Neuronal stem cell (in vitro differentiated cells): ENCODE measurements at regions not wholly inside any gene's neighbourhood (a gene's known extent, or its start where the extent isn't known, plus 50 kb on each side); places are given as distances from the start of the nearest gene placed in this dataset.

Experiments used
- DNase-seq: peaks from one replicate; pipeline ENCODE4 v3.0.0-alpha.2; 2013; ENCODE audit warnings: low spot score
- H2AFZ ChIP-seq: one replicate; pipeline ENCODE4 v1.6.1; 2013; ENCODE audit warnings: mild to moderate bottlenecking, low read length, inconsistent platforms
- H2AK5ac ChIP-seq: 2 replicates; pipeline ENCODE4 v1.6.1; 2013; ENCODE audit warnings: low read depth, mild to moderate bottlenecking, inconsistent platforms, low read length, moderate library complexity, mixed read lengths
- H2BK120ac ChIP-seq: 2 replicates; pipeline ENCODE4 v1.6.1; 2013; ENCODE audit warnings: low read depth, mild to moderate bottlenecking, inconsistent platforms, low read length, moderate library complexity, mixed read lengths
- H2BK12ac ChIP-seq: one replicate; pipeline ENCODE4 v1.6.1; 2013; ENCODE audit warnings: low read length, inconsistent platforms
- H2BK15ac ChIP-seq: 2 replicates; pipeline ENCODE4 v1.6.1; 2013; ENCODE audit warnings: mild to moderate bottlenecking, low read length, inconsistent platforms, mixed read lengths
- H2BK5ac ChIP-seq: one replicate; pipeline ENCODE4 v1.6.1; 2013; ENCODE audit warnings: inconsistent platforms, mild to moderate bottlenecking, low read length, moderate library complexity
- H3K14ac ChIP-seq: one replicate; pipeline ENCODE4 v1.6.1; 2013; ENCODE audit warnings: low read length, inconsistent platforms
- H3K18ac ChIP-seq: 2 replicates; pipeline ENCODE4 v1.6.1; 2013; ENCODE audit warnings: low read length, inconsistent platforms
- H3K23ac ChIP-seq: 2 replicates; pipeline ENCODE4 v1.6.1; 2013; ENCODE audit warnings: low read depth, mild to moderate bottlenecking, mixed read lengths, low read length, inconsistent platforms; ENCODE audit not compliant: poor library complexity
- H3K27ac ChIP-seq: replicated peaks from 3 replicates; pipeline ENCODE4 v1.5.1; 2013; ENCODE audit warnings: low read length, inconsistent platforms
- H3K27me3 ChIP-seq, 3 experiments: 2 replicates each; pipeline ENCODE4 v1.6.1; 2013; ENCODE audit warnings: low read length in 3 of 3, mild to moderate bottlenecking in 2 of 3, inconsistent platforms in 1 of 3, low read depth in 1 of 3, mixed read lengths in 1 of 3, moderate library complexity in 1 of 3; ENCODE audit not compliant: control insufficient read depth in 3 of 3, insufficient read depth in 3 of 3
- H3K36me3 ChIP-seq, 2 donors: replicated peaks in 1 of 2; 2 replicates each; pipeline ENCODE4 v1.6.1; 2013; ENCODE audit warnings: low read length in 2 of 2; ENCODE audit not compliant: control insufficient read depth in 2 of 2, insufficient read depth in 2 of 2
- H3K4ac ChIP-seq: 2 replicates; pipeline ENCODE4 v1.6.1; 2013; ENCODE audit warnings: inconsistent platforms, mild to moderate bottlenecking, low read length, moderate library complexity
- H3K4me1 ChIP-seq, 2 donors: 1 replicate in 1 of 2; 2 replicates in 1 of 2; pipeline ENCODE4 v1.6.1; 2013; ENCODE audit warnings: low read length in 2 of 2, low read depth in 1 of 2; ENCODE audit not compliant: control insufficient read depth in 2 of 2, insufficient read depth in 1 of 2
- H3K4me2 ChIP-seq: one replicate; pipeline ENCODE4 v1.6.1; 2013; ENCODE audit warnings: mild to moderate bottlenecking, low read length, inconsistent platforms; ENCODE audit not compliant: insufficient read depth, poor library complexity, severe bottlenecking
- H3K4me3 ChIP-seq, 2 donors: 2 replicates each; pipeline ENCODE4 v1.5.1; 2013; ENCODE audit warnings: low read length in 2 of 2, mild to moderate bottlenecking in 2 of 2, inconsistent platforms in 1 of 2, moderate library complexity in 1 of 2
- H3K79me1 ChIP-seq: one replicate; pipeline ENCODE4 v1.6.1; 2013; ENCODE audit warnings: low read depth, mild to moderate bottlenecking, inconsistent platforms, low read length, moderate library complexity
- H3K9ac ChIP-seq: one replicate; pipeline ENCODE4 v1.6.1; 2013; ENCODE audit warnings: mild to moderate bottlenecking, low read depth, low read length, inconsistent platforms; ENCODE audit not compliant: poor library complexity
- H3K9me3 ChIP-seq, 2 donors: replicated peaks in 1 of 2; 2 replicates each; pipeline versions ENCODE3 to v1.6.1; 2013; ENCODE audit warnings: low read length in 2 of 2, mild to moderate bottlenecking in 2 of 2, inconsistent platforms in 1 of 2, low read depth in 1 of 2, mixed read lengths in 1 of 2, moderate library complexity in 1 of 2; ENCODE audit not compliant: control insufficient read depth in 2 of 2, insufficient read depth in 1 of 2
- H4K8ac ChIP-seq: one replicate; pipeline ENCODE4 v1.6.1; 2013; ENCODE audit warnings: low read depth, mild to moderate bottlenecking, inconsistent platforms, low read length, moderate library complexity
- H4K91ac ChIP-seq: one replicate; pipeline ENCODE4 v1.6.1; 2013; ENCODE audit warnings: low read length, low read depth, mild to moderate bottlenecking, inconsistent platforms; ENCODE audit not compliant: poor library complexity
- WGBS, 2 donors: extraction: QIAGEN DNeasy Blood & Tissue Kit; methylation state at CpG; one replicate each; pipeline ENCODE4 v1.1.7; 2013; ENCODE audit warnings: missing lambda C conversion rate in 2 of 2, mixed read lengths in 1 of 2; ENCODE audit not compliant: insufficient read length in 2 of 2, insufficient replicate concordance in 1 of 2; ENCODE audit errors: extremely low coverage in 2 of 2; 5-methylcytosine and 5-hydroxymethylcytosine counted together

DNA sequence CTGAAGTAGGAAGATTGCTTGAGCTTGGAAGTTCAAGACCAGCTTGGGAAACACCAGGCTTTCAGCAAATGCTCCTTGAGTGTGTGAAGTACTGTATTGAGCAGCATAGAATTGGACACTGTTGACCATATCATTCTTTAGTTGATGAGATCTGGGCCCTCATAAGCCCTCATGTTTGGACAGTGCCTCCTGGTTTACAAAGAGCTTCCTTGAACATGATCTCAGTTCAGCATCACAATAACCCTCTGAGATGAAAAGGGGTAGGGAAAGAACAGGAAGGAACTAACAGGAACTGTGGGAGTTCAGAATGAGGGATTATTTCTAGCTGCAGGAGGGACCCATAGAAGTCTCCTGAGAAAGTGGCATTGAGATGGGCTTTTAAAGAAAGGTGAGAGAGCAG is 153.2 kb downstream of the C12orf75 start:
- no peak overlapping the region for H3K4me3 ChIP-seq
- H3K79me1 ChIP-seq = no peaks in the 10 kb centered on the region
- no peak overlapping the region for H3K4me2 ChIP-seq
- H3K18ac ChIP-seq = no peak overlapping the region
- H3K23ac ChIP-seq = no peak overlapping the region
- no peak overlapping the region for H3K27ac ChIP-seq
- no peak overlapping the region for H4K91ac ChIP-seq
- no peak overlapping the region for H2AK5ac ChIP-seq
- peaks cover 0 to 1% of the 10 kb centered on the region in 2 donors for H3K9me3 ChIP-seq
- no peak overlapping the region for H2BK15ac ChIP-seq
- H2BK12ac ChIP-seq = no peak overlapping the region
- no peak overlapping the region for H2BK5ac ChIP-seq
- no peak overlapping the region for H2AFZ ChIP-seq
- no peak overlapping the region for H3K14ac ChIP-seq
- no peak for DNase-seq
- H2BK120ac ChIP-seq = no peak overlapping the region
- H3K9ac ChIP-seq = no peak overlapping the region
- peaks cover 7 to 19% of the 10 kb centered on the region in 2 donors for H3K4me1 ChIP-seq
- no peak overlapping the region for H4K8ac ChIP-seq
- H3K4ac ChIP-seq = no peak overlapping the region
- H3K36me3 ChIP-seq = no peaks in the 10 kb centered on the region
- H3K27me3 ChIP-seq = no peaks in the 10 kb centered on the region

DNA sequence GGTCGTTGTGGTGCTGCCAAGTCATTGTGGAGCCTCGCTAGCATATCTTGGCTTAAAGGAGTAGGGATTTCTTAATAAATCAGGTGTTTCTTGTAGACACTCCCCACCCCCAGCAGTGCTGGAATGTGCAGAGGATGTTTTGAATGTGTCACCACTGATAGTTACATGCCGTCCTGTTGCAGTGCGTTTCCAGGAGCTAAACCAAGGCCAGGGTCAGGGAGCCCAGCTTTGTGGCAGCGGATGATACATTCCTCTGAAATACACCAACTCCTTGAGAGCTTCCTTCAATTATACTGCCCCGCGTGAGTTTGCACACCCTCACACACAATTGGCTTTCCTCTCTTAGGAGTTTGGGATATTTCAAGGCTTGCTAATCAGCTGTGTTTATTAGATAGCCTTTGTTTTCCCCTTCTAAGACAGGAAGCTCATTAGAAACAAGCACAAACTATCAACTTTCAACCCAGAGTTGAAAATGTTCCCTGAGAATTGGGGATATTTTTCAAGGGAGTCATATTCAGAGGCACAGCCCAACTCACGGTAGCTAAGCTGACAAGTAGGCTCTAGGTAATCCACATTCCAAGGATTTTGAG is 154.9 kb downstream of the C12orf75 start:
- H2BK120ac ChIP-seq = no peak overlapping the region
- H3K18ac ChIP-seq = no peak overlapping the region
- no peak overlapping the region for H2BK12ac ChIP-seq
- H3K79me1 ChIP-seq = no peaks in the 10 kb centered on the region
- no peaks in the 10 kb centered on the region for H3K27me3 ChIP-seq
- H4K91ac ChIP-seq = no peak overlapping the region
- H3K9me3 ChIP-seq = peaks cover 0 to 1% of the 10 kb centered on the region in 2 donors
- no peak overlapping the region for H4K8ac ChIP-seq
- H3K23ac ChIP-seq = no peak overlapping the region
- H2BK5ac ChIP-seq = no peak overlapping the region
- H3K27ac ChIP-seq = no peak overlapping the region
- no peak overlapping the region for H3K9ac ChIP-seq
- H2BK15ac ChIP-seq = no peak overlapping the region
- no peak for DNase-seq
- peaks cover 3 to 9% of the 10 kb centered on the region in 2 donors for H3K4me1 ChIP-seq
- H3K4ac ChIP-seq = no peak overlapping the region
- H3K14ac ChIP-seq = no peak overlapping the region
- no peak overlapping the region for H3K4me2 ChIP-seq
- no peak overlapping the region for H2AFZ ChIP-seq
- no peak overlapping the region for H3K4me3 ChIP-seq
- no peak overlapping the region for H2AK5ac ChIP-seq
- no CpG with 5 or more reads among the region's 8 CpGs for WGBS, 2 donors
- H3K36me3 ChIP-seq = no peaks in the 10 kb centered on the region

DNA sequence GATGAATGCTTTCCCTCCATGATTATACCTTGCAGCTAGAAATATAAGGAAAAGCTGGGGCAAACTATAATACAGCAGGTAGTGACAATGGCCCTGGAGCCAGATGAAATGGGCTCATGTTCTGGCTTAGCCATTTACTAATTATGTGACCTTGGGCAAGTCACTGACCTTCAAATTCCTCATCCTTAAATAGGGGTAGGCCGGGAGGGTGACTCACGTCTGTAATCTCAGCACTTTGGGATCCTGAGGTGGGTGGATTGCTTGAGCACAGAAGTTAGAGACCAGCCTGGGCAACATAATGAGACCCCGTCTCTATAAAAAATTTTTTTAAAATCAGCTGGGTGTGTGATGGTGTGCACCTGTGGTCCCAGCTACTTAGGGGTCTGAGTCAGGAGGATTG is 155.4 kb downstream of the C12orf75 start:
- Histone ChIP-seq H3K4me2 (no peak overlapping the region), H3K18ac (no peak overlapping the region), H3K4me3 (no peak overlapping the region), H3K4me1 (peaks cover under 1 to 6% of the 10 kb centered on the region in 2 donors), H2BK5ac (no peak overlapping the region), H3K23ac (no peak overlapping the region), H2AK5ac (no peak overlapping the region), H3K9me3 (peaks cover 0 to under 1% of the 10 kb centered on the region in 2 donors), H3K36me3 (no peaks in the 10 kb centered on the region), H2BK12ac (no peak overlapping the region), H3K14ac (no peak overlapping the region), H3K27ac (no peak overlapping the region), H3K4ac (no peak overlapping the region), H2AFZ (no peak overlapping the region), H2BK120ac (no peak overlapping the region), H4K8ac (no peak overlapping the region), H3K9ac (no peak overlapping the region), H2BK15ac (no peak overlapping the region), H3K79me1 (no peaks in the 10 kb centered on the region), H3K27me3 (no peaks in the 10 kb centered on the region), H4K91ac (no peak overlapping the region)
- no CpG with 5 or more reads among the region's 3 CpGs for WGBS, 2 donors
- DNase-seq = no peak

DNA sequence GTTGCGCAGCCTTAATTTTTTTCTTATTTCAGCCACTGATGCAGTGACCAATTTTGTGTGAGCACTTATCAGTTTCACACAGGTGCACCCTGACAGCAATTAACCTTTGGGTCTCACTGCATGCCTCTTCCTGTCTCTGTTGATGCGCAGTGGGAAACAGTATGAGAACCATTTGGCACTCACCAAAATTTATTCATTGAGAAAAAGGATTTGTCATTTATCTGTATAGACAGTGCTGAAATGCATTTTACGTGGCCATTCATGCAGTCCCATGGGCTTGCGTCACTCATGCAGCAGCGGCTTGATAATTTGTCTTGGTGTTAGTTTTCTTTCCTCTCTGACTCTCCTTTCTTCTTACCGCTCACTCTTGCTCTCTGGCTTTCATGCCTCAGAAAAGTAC is 157.5 kb downstream of the C12orf75 start:
- H2AFZ ChIP-seq = no peak overlapping the region
- no peak overlapping the region for H3K4me2 ChIP-seq
- H2BK120ac ChIP-seq = no peak overlapping the region
- H2BK15ac ChIP-seq = no peak overlapping the region
- no peak overlapping the region for H3K4ac ChIP-seq
- H3K14ac ChIP-seq = no peak overlapping the region
- H2BK12ac ChIP-seq = no peak overlapping the region
- H3K9me3 ChIP-seq = no peaks in the 10 kb centered on the region
- H2AK5ac ChIP-seq = no peak overlapping the region
- no CpG with 5 or more reads among the region's 6 CpGs for WGBS, 2 donors
- peaks cover 0 to 4% of the 10 kb centered on the region in 2 donors for H3K4me1 ChIP-seq
- H3K36me3 ChIP-seq = no peaks in the 10 kb centered on the region
- H3K9ac ChIP-seq = no peak overlapping the region
- no peak overlapping the region for H3K23ac ChIP-seq
- H3K79me1 ChIP-seq = no peaks in the 10 kb centered on the region
- no peak overlapping the region for H3K27ac ChIP-seq
- H2BK5ac ChIP-seq = no peak overlapping the region
- no peak overlapping the region for H4K8ac ChIP-seq
- H3K27me3 ChIP-seq = no peaks in the 10 kb centered on the region
- no peak for DNase-seq
- no peak overlapping the region for H4K91ac ChIP-seq
- H3K4me3 ChIP-seq = no peak overlapping the region
- no peak overlapping the region for H3K18ac ChIP-seq
